HepG2 (cell line): ENCODE measurements at regions not wholly inside any gene's neighbourhood (a gene's known extent, or its start where the extent isn't known, plus 50 kb on each side); places are given as distances from the start of the nearest gene placed in this dataset.

ENCODE experiments used
- ARID3A ChIP-seq: IDR thresholded peaks from 2 replicates; pipeline ENCODE4 v1.6.1; 2012; ENCODE audit warnings: low read depth, low read length, improper control_type of control experiment
- GABPB1 ChIP-seq: IDR thresholded peaks from 2 replicates; pipeline ENCODE4 v1.6.1; 2016; ENCODE audit warnings: mild to moderate bottlenecking, missing genetic modification reagents, moderate library complexity, missing compliant biosample characterization
- GATAD2A ChIP-seq: IDR thresholded peaks from 2 replicates; pipeline ENCODE4 v1.6.1; 2016
- MIXL1 ChIP-seq: IDR thresholded peaks from 2 replicates; pipeline ENCODE4 v1.6.1; 2016
- NCOA5 ChIP-seq: sonication (generic); formaldehyde crosslinking; IDR thresholded peaks from 2 replicates; pipeline ENCODE4 v1.4.0; 2020; ENCODE audit warnings: missing genetic modification reagents
- PAF1 ChIP-seq: IDR thresholded peaks from 2 replicates; pipeline ENCODE4 v1.6.1; 2016; ENCODE audit warnings: missing genetic modification reagents, missing compliant biosample characterization
- PBX2 ChIP-seq: IDR thresholded peaks from 2 replicates; pipeline ENCODE4 v1.6.1; 2016; ENCODE audit warnings: control low read depth
- RAD21 ChIP-seq: fragments of 450-650 bp; formaldehyde crosslinking; IDR thresholded peaks from 2 replicates; pipeline ENCODE4 v1.5.0; 2020; ENCODE audit warnings: mild to moderate bottlenecking
- RARG ChIP-seq: sonication (generic); formaldehyde crosslinking; IDR thresholded peaks from 2 replicates; pipeline ENCODE4 v1.4.0; 2020; ENCODE audit warnings: low read depth, mild to moderate bottlenecking, missing genetic modification reagents
- SOX13 ChIP-seq, 3 experiments: fragments of 450-650 bp in 1 of 3; sonication (generic) in 1 of 3; formaldehyde crosslinking in 1 of 3; IDR thresholded peaks in 2 of 3; conservative IDR thresholded peaks in 1 of 3; 2 replicates each; pipeline versions ENCODE4 v1.5.0 to v1.6.1; 2016 to 2020; ENCODE audit warnings: antibody characterized with exemption in 1 of 3, mild to moderate bottlenecking in 1 of 3, missing compliant biosample characterization in 1 of 3, missing genetic modification reagents in 1 of 3, moderate library complexity in 1 of 3
- TEF ChIP-seq: sonication (generic); formaldehyde crosslinking; IDR thresholded peaks from 2 replicates; pipeline ENCODE4 v1.5.0; 2020; ENCODE audit warnings: missing genetic modification reagents
- THYN1 ChIP-seq: sonication (generic); formaldehyde crosslinking; IDR thresholded peaks from 2 replicates; pipeline ENCODE4 v1.8.1; 2023; ENCODE audit warnings: low read depth, mild to moderate bottlenecking, moderate library complexity, missing genetic modification reagents, borderline replicate concordance
- USF2 ChIP-seq, 2 experiments: sonication (generic) in 1 of 2; formaldehyde crosslinking in 1 of 2; IDR thresholded peaks; 2 replicates each; pipeline versions ENCODE4 v1.5.1 to v1.6.1; 2011 to 2020; ENCODE audit warnings: borderline replicate concordance in 1 of 2, low read depth in 1 of 2, low read length in 1 of 2, mild to moderate bottlenecking in 1 of 2, missing genetic modification reagents in 1 of 2, moderate library complexity in 1 of 2
- ZMYM4 ChIP-seq: sonication (generic); formaldehyde crosslinking; IDR thresholded peaks from 2 replicates; pipeline ENCODE4 v1.8.1; 2023; ENCODE audit warnings: mild to moderate bottlenecking, missing genetic modification reagents
- ZNF577 ChIP-seq: sonication (generic); formaldehyde crosslinking; IDR thresholded peaks from 2 replicates; pipeline ENCODE4 v1.4.0; 2020; ENCODE audit warnings: mild to moderate bottlenecking, low read depth, missing genetic modification reagents, borderline replicate concordance
- ZNF614 ChIP-seq: IDR thresholded peaks from 2 replicates; pipeline ENCODE4 v1.6.1; 2018; ENCODE audit warnings: missing biosample characterization, missing genetic modification reagents, inconsistent platforms, borderline replicate concordance
- ZZZ3 ChIP-seq: sonication (generic); formaldehyde crosslinking; IDR thresholded peaks from 2 replicates; pipeline ENCODE4 v1.4.0; 2020; ENCODE audit warnings: missing genetic modification reagents, mild to moderate bottlenecking, borderline replicate concordance

GRCh38 chr12:76621582-76622024 is 62.0 kb upstream of the OSBPL8 start (continued):
- TF ChIP-seq ARID3A (peak; percentile 92), ZMYM4 (CRISPR knock-in tag) (peak; percentile 89), ZZZ3 (CRISPR knock-in tag) (no peak), ZNF614 (0 out of 2 replicates have a peak, but pooled peaks have one; percentile 76), PBX2 (no peak), THYN1 (CRISPR knock-in tag) (0 out of 2 replicates have a peak, but pooled peaks have one; percentile 44), NCOA5 (CRISPR knock-in tag) (no peak), GABPB1 (CRISPR knock-in tag) (no peak), GATAD2A (CRISPR knock-in tag) (peak; percentile 84), RAD21 (CRISPR knock-in tag) (peak; percentile 92), PAF1 (no peak), USF2 (IDR thresholded peaks at IDR 0.05; ENCODE audit: low read depth, low read length) (no peak), USF2 (CRISPR knock-in tag; IDR thresholded peaks at IDR 0.05; ENCODE audit: borderline replicate concordance) (peak; percentile 34; the same call in 1 of the 2 replicates), SOX13 (IDR thresholded peaks at IDR 0.05) (peak; percentile 99), SOX13 (CRISPR knock-in tag; conservative IDR thresholded peaks at IDR 0.05 in 1 of 2, IDR thresholded peaks at IDR 0.05 in 1 of 2) (peak in 1 of 2 experiments; percentile 100; a peak in 2 of 4 replicates), RARG (no peak), MIXL1 (CRISPR knock-in tag) (peak; percentile 81), ZNF577 (CRISPR knock-in tag) (no peak), TEF (CRISPR knock-in tag) (no peak)
